H9 (cell line): ENCODE measurements at regions not wholly inside any gene's neighbourhood (a gene's known extent, or its start where the extent isn't known, plus 50 kb on each side); places are given as distances from the start of the nearest gene placed in this dataset.

Source experiments
- DNase-seq: peaks from one replicate; pipeline ENCODE4 v3.0.0-alpha.2; 2017
- H2AFZ ChIP-seq: one replicate; pipeline ENCODE4 v1.6.1; 2013; ENCODE audit warnings: mild to moderate bottlenecking, low read length, control low read depth, moderate library complexity
- H2AK5ac ChIP-seq: 2 replicates; pipeline ENCODE4 v1.6.1; 2013; ENCODE audit warnings: low read length, control low read depth, mixed read lengths; ENCODE audit not compliant: insufficient read length
- H2BK120ac ChIP-seq: one replicate; pipeline ENCODE4 v1.6.1; 2013; ENCODE audit warnings: low read depth, mild to moderate bottlenecking, low read length, control low read depth, inconsistent platforms; ENCODE audit not compliant: poor library complexity, severe bottlenecking
- H2BK12ac ChIP-seq: 2 replicates; pipeline ENCODE4 v1.6.1; 2013; ENCODE audit warnings: low read length, control low read depth, mixed read lengths, low read depth; ENCODE audit not compliant: insufficient read length
- H2BK15ac ChIP-seq: 2 replicates; pipeline ENCODE4 v1.6.1; 2013; ENCODE audit warnings: low read depth, low read length, control low read depth
- H2BK20ac ChIP-seq: one replicate; pipeline ENCODE4 v1.6.1; 2013; ENCODE audit warnings: low read depth, mild to moderate bottlenecking, low read length, control low read depth, inconsistent platforms; ENCODE audit not compliant: poor library complexity, severe bottlenecking
- H2BK5ac ChIP-seq: 2 replicates; pipeline ENCODE4 v1.6.1; 2013; ENCODE audit warnings: low read length, control low read depth, mixed read lengths; ENCODE audit not compliant: insufficient read length
- H3K14ac ChIP-seq: 2 replicates; pipeline ENCODE4 v1.6.1; 2013; ENCODE audit warnings: low read length, control low read depth; ENCODE audit not compliant: insufficient read depth
- H3K18ac ChIP-seq: 2 replicates; pipeline ENCODE4 v1.6.1; 2013; ENCODE audit warnings: low read depth, mild to moderate bottlenecking, mixed read lengths, low read length, control low read depth; ENCODE audit not compliant: insufficient read length
- H3K23ac ChIP-seq: 2 replicates; pipeline ENCODE4 v1.6.1; 2013; ENCODE audit warnings: low read length, control low read depth, mixed read lengths, low read depth; ENCODE audit not compliant: insufficient read length
- H3K23me2 ChIP-seq: 2 replicates; pipeline ENCODE4 v1.6.1; 2013; ENCODE audit warnings: low read depth, mild to moderate bottlenecking, mixed read lengths, low read length, control low read depth; ENCODE audit not compliant: insufficient read length, poor library complexity, severe bottlenecking
- H3K27ac ChIP-seq: 2 replicates; pipeline ENCODE4 v1.5.1; 2013; ENCODE audit warnings: low read length, control low read depth, mixed read lengths, low read depth; ENCODE audit not compliant: insufficient read length
- H3K27me3 ChIP-seq: 2 replicates; pipeline ENCODE4 v1.6.1; 2013; ENCODE audit warnings: low read length, control low read depth, inconsistent platforms; ENCODE audit not compliant: insufficient read depth
- H3K4ac ChIP-seq: 2 replicates; pipeline ENCODE4 v1.6.1; 2013; ENCODE audit warnings: low read depth, mild to moderate bottlenecking, control low read depth, inconsistent platforms, low read length, moderate library complexity
- H3K4me1 ChIP-seq: 2 replicates; pipeline ENCODE4 v1.6.1; 2013; ENCODE audit warnings: low read length, control low read depth, inconsistent platforms; ENCODE audit not compliant: insufficient read depth
- H3K4me2 ChIP-seq: 2 replicates; pipeline ENCODE4 v1.6.1; 2013; ENCODE audit warnings: low read length, control low read depth, mixed read lengths; ENCODE audit not compliant: insufficient read length, insufficient read depth
- H3K56ac ChIP-seq: 2 replicates; pipeline ENCODE4 v1.6.1; 2013; ENCODE audit warnings: low read depth, mild to moderate bottlenecking, mixed read lengths, low read length, control low read depth; ENCODE audit not compliant: insufficient read length
- H3K79me1 ChIP-seq: 2 replicates; pipeline ENCODE4 v1.6.1; 2013; ENCODE audit warnings: low read depth, mild to moderate bottlenecking, moderate library complexity, low read length, control low read depth, inconsistent platforms; ENCODE audit not compliant: insufficient read depth, poor library complexity, severe bottlenecking
- H3K79me2 ChIP-seq: 2 replicates; pipeline ENCODE4 v1.6.1; 2013; ENCODE audit warnings: low read length, control low read depth, inconsistent platforms; ENCODE audit not compliant: insufficient read depth
- H3K9ac ChIP-seq: 2 replicates; pipeline ENCODE4 v1.6.1; 2013; ENCODE audit warnings: low read length, control low read depth, mixed read lengths; ENCODE audit not compliant: insufficient read length; ENCODE audit errors: extremely low read depth
- H3K9me3 ChIP-seq: one replicate; pipeline ENCODE4 v1.6.1; 2013; ENCODE audit warnings: low read depth, low read length, inconsistent platforms; ENCODE audit not compliant: control insufficient read depth
- H3T11ph ChIP-seq: one replicate; pipeline ENCODE4 v1.6.1; 2013; ENCODE audit warnings: mild to moderate bottlenecking, low read length, control low read depth, inconsistent platforms
- H4K20me1 ChIP-seq: one replicate; pipeline ENCODE4 v1.6.1; 2013; ENCODE audit not compliant: control insufficient read depth, insufficient read length, insufficient read depth
- H4K5ac ChIP-seq: 2 replicates; pipeline ENCODE4 v1.6.1; 2013; ENCODE audit warnings: low read depth, mild to moderate bottlenecking, mixed read lengths, low read length, control low read depth; ENCODE audit not compliant: insufficient read length
- H4K8ac ChIP-seq: replicated peaks from 2 replicates; pipeline ENCODE4 v1.6.1; 2013; ENCODE audit warnings: low read length, control low read depth, mixed read lengths, low read depth; ENCODE audit not compliant: insufficient read length
- H4K91ac ChIP-seq: 2 replicates; pipeline ENCODE4 v1.6.1; 2013; ENCODE audit warnings: low read depth, mild to moderate bottlenecking, moderate library complexity, mixed read lengths, low read length, control low read depth; ENCODE audit not compliant: insufficient read length
- H3K27ac Mint-ChIP-seq, 3 experiments: 2 replicates in 2 of 3; 3 replicates in 1 of 3; pipeline ENCODE4 v1.8.0; 2020 to 2021; ENCODE audit warnings: mixed read lengths in 3 of 3, mild to moderate bottlenecking in 1 of 3, moderate library complexity in 1 of 3
- H3K27me3 Mint-ChIP-seq: 2 replicates; pipeline ENCODE4 v1.8.0; 2021; ENCODE audit warnings: low read depth, mild to moderate bottlenecking, moderate library complexity, mixed read lengths
- H3K36me3 Mint-ChIP-seq, 3 experiments: 2 replicates in 2 of 3; 3 replicates in 1 of 3; pipeline ENCODE4 v1.8.0; 2020 to 2021; ENCODE audit warnings: low read depth in 3 of 3, mixed read lengths in 3 of 3; ENCODE audit not compliant: insufficient read depth in 1 of 3
- H3K4me1 Mint-ChIP-seq, 2 experiments: 2 replicates each; pipeline ENCODE4 v1.8.0; 2020; ENCODE audit warnings: mixed read lengths in 2 of 2
- H3K4me3 Mint-ChIP-seq, 2 experiments: 2 replicates in 1 of 2; 3 replicates in 1 of 2; pipeline ENCODE4 v1.8.0; 2020 to 2021; ENCODE audit warnings: mild to moderate bottlenecking in 2 of 2, mixed read lengths in 2 of 2, moderate library complexity in 1 of 2
- H3K9me3 Mint-ChIP-seq, 2 experiments: 2 replicates in 1 of 2; 3 replicates in 1 of 2; pipeline ENCODE4 v1.8.0; 2020; ENCODE audit warnings: mild to moderate bottlenecking in 2 of 2, mixed read lengths in 2 of 2, moderate library complexity in 1 of 2
- WGBS: extraction: QIAGEN DNeasy Blood & Tissue Kit; methylation state at CpG from one replicate; pipeline ENCODE4 v1.1.7; 2013; ENCODE audit warnings: missing lambda C conversion rate, low lambda C conversion rate, mixed read lengths; ENCODE audit not compliant: insufficient read length; ENCODE audit errors: extremely low coverage; 5-methylcytosine and 5-hydroxymethylcytosine counted together
- TF ChIP-seq, protein P1 (sequence below): fragments of 200-600 bp; sonication (generic); conservative IDR thresholded peaks from 3 replicates; pipeline ENCODE4 v1.8.0; 2021; ENCODE audit warnings: antibody characterized with exemption, mild to moderate bottlenecking

DNA sequence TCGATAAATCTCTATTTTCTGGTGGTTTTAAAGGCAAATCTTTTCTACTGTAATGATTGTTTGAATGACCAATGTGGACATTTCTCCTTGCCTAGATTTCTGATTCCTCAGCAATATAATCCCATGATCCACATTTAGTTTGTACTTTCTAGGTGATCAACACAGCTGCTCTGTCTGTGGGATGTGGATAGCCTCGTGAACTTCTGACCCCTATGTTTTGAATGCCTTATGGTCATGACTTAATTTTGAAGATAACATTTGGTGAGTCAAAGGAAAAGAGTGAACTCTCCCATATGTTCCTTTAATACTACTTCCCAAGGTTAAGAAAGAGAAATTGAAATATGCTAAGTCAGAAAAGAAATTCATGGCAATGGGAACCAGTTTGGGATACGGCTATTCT, 147.5 kb downstream of the CAVIN4 start:
- WGBS, result no CpG with 5 or more reads among the region's 3 CpGs
- H3K27ac Mint-ChIP-seq, result no peak overlapping the region
- H3K36me3 Mint-ChIP-seq, result no peaks in the 10 kb centered on the region
- no peak overlapping the region for H3T11ph ChIP-seq
- no peak overlapping the region for H3K4me2 ChIP-seq
- no peaks in the 10 kb centered on the region for H3K79me1 ChIP-seq
- H3K4me3 Mint-ChIP-seq, result no peak overlapping the region
- TF ChIP-seq, protein P1, sequence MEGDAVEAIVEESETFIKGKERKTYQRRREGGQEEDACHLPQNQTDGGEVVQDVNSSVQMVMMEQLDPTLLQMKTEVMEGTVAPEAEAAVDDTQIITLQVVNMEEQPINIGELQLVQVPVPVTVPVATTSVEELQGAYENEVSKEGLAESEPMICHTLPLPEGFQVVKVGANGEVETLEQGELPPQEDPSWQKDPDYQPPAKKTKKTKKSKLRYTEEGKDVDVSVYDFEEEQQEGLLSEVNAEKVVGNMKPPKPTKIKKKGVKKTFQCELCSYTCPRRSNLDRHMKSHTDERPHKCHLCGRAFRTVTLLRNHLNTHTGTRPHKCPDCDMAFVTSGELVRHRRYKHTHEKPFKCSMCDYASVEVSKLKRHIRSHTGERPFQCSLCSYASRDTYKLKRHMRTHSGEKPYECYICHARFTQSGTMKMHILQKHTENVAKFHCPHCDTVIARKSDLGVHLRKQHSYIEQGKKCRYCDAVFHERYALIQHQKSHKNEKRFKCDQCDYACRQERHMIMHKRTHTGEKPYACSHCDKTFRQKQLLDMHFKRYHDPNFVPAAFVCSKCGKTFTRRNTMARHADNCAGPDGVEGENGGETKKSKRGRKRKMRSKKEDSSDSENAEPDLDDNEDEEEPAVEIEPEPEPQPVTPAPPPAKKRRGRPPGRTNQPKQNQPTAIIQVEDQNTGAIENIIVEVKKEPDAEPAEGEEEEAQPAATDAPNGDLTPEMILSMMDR, result no peak
- H2BK12ac ChIP-seq, result no peak overlapping the region
- no peak overlapping the region for H2BK15ac ChIP-seq
- H4K91ac ChIP-seq, result no peak overlapping the region
- no peak overlapping the region for H2BK120ac ChIP-seq
- H3K18ac ChIP-seq, result no peak overlapping the region
- no peaks in the 10 kb centered on the region for H3K9me3 Mint-ChIP-seq
- H3K4me1 ChIP-seq, result no peaks in the 10 kb centered on the region
- no peak overlapping the region for H3K4ac ChIP-seq
- DNase-seq, result no peak
- H3K4me1 Mint-ChIP-seq, result peaks cover 6 to 10% of the 10 kb centered on the region in 2 experiments
- H3K9ac ChIP-seq, result no peak overlapping the region
- no peaks in the 10 kb centered on the region for H3K79me2 ChIP-seq
- no peaks in the 10 kb centered on the region for H3K27me3 ChIP-seq
- no peaks in the 10 kb centered on the region for H3K9me3 ChIP-seq
- no peak overlapping the region for H3K27ac ChIP-seq
- H3K27me3 Mint-ChIP-seq, result no peaks in the 10 kb centered on the region
- no peak overlapping the region for H3K23ac ChIP-seq
- no peak overlapping the region for H2BK5ac ChIP-seq
- H3K23me2 ChIP-seq, result no peaks in the 10 kb centered on the region
- H2BK20ac ChIP-seq, result no peak overlapping the region
- H3K14ac ChIP-seq, result no peak overlapping the region
- H4K5ac ChIP-seq, result no peak overlapping the region
- H3K56ac ChIP-seq, result no peak overlapping the region
- no peak overlapping the region for H4K8ac ChIP-seq
- no peaks in the 10 kb centered on the region for H4K20me1 ChIP-seq
- no peak overlapping the region for H2AK5ac ChIP-seq
- H2AFZ ChIP-seq, result no peak overlapping the region
